Suppressor macrophage treated with lipopolysaccharide for 1 hour (primary cell): ENCODE measurements at regions not wholly inside any gene's neighbourhood (a gene's known extent, or its start where the extent isn't known, plus 50 kb on each side); places are given as distances from the start of the nearest gene placed in this dataset.
"Not testable (repeated sequence)": the region's sequence is repeated elsewhere in the genome, so short reads cannot be mapped to it uniquely, and the experiment has no call there.

Experiments used
- DNase-seq, 3 donors: peaks; one replicate each; pipeline ENCODE4 v3.0.0-alpha.2; 2020 to 2022

GRCh38 chr4:71081192-71081591, 87.7 kb downstream of the DCK start:
- DNase-seq = no peak

GRCh38 chr4:71093745-71094144, 100.3 kb downstream of the DCK start:
- DNase-seq = no peak

GRCh38 chr4:71094201-71094600, 100.8 kb downstream of the DCK start:
- DNase-seq = no peak

- no peak for DNase-seq
Measured at GRCh38 chr4:71095141-71095540, 101.7 kb downstream of the DCK start.

GRCh38 chr4:71095545-71095944, 102.1 kb downstream of the DCK start:
- no peak for DNase-seq

GRCh38 chr4:71107726-71108125, 114.3 kb downstream of the DCK start:
- DNase-seq = no peak

- DNase-seq = no peak
Measured at GRCh38 chr4:71110499-71110898, 117.0 kb downstream of the DCK start.

- DNase-seq = not testable (repeated sequence)
Measured at GRCh38 chr4:71111133-71111532, 117.7 kb downstream of the DCK start.

GRCh38 chr4:71113294-71113693, 119.8 kb downstream of the DCK start:
- DNase-seq = no peak

GRCh38 chr4:71120831-71121524, 127.5 kb downstream of the DCK start:
- DNase-seq = no peak

GRCh38 chr4:71123951-71124350, 130.5 kb downstream of the DCK start:
- no peak for DNase-seq

- DNase-seq = no peak
Measured at GRCh38 chr4:71125137-71125536, 131.7 kb downstream of the DCK start.

- no peak for DNase-seq
Measured at GRCh38 chr4:71126719-71127118, 133.3 kb downstream of the DCK start.

- no peak for DNase-seq
Measured at GRCh38 chr4:71130827-71131603, 137.6 kb downstream of the DCK start.

GRCh38 chr4:71132486-71132885, 139.0 kb downstream of the DCK start:
- DNase-seq = no peak

- DNase-seq = no peak
Measured at GRCh38 chr4:71133491-71133890, 140.0 kb downstream of the DCK start.

GRCh38 chr4:71136071-71136470, 142.6 kb downstream of the DCK start:
- DNase-seq = no peak

- no peak for DNase-seq
Measured at GRCh38 chr4:71138007-71138615, 144.7 kb downstream of the DCK start.

- no peak for DNase-seq
Measured at GRCh38 chr4:71140563-71140962, 147.1 kb downstream of the DCK start.

GRCh38 chr4:71141125-71141524, 147.7 kb downstream of the DCK start:
- DNase-seq = peak; percentile 12 to 27 (median 17)

- no peak for DNase-seq
Measured at GRCh38 chr4:71147261-71147660, 153.8 kb downstream of the DCK start.

- no peak for DNase-seq
Measured at GRCh38 chr4:71148545-71148944, 155.1 kb downstream of the DCK start.

GRCh38 chr4:71151054-71151453, 157.6 kb downstream of the DCK start:
- no peak for DNase-seq

GRCh38 chr4:71156616-71157015, 163.2 kb downstream of the DCK start:
- no peak for DNase-seq
